Epithelial cell of prostate (primary cell): ENCODE measurements at regions not wholly inside any gene's neighbourhood (a gene's known extent, or its start where the extent isn't known, plus 50 kb on each side); places are given as distances from the start of the nearest gene placed in this dataset.
"Not testable (repeated sequence)": the region's sequence is repeated elsewhere in the genome, so short reads cannot be mapped to it uniquely, and the experiment has no call there.

ENCODE experiments used
- DNase-seq: peaks from one replicate; pipeline ENCODE4 v3.0.0-alpha.2; 2011; ENCODE audit warnings: low read depth, low spot score
- H3K27ac ChIP-seq: fragments of 450-650 bp; 2 replicates; pipeline ENCODE4 v1.5.1; 2017; ENCODE audit warnings: mild to moderate bottlenecking

DNA sequence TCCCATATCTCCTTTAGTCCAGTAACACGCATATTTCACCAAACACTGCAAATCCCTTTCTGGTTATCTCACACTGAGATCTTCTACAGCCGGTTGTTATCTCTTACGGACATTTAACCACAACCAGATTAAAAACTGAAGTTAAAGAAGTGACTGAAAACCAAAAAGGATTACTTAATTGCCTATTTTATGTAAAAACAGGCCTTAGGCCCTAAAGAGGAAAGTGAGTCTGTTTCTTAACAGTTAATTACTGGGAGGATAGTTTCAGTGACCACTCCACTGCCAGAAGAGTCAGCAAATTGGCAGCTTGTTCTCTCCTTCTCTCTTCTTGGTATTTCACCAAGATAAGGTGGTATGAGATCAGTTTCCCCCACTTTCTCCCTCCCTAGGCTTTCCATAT is 161.9 kb upstream of the MEOX2 start:
- DNase-seq, result no peak
- no peak overlapping the region for H3K27ac ChIP-seq

DNA sequence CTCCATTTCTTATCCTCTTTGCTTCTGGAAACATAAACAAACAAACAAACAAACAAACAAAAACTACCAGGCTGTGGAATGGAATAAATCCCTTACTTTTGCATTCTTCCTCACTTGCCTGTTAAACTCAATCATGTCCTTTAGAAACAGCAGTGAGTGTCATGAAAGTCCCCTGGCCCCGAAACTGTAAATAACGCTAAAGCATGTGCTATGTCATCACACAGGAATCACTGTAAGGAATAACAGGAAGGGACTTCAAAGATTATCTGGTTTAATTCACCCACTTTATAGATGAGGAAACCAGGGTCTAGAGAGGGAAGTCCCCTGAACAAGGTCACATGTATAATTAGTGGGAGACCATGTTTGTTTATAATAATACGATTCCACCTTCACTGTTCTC is 159.4 kb upstream of the MEOX2 start:
- DNase-seq, result no peak

DNA sequence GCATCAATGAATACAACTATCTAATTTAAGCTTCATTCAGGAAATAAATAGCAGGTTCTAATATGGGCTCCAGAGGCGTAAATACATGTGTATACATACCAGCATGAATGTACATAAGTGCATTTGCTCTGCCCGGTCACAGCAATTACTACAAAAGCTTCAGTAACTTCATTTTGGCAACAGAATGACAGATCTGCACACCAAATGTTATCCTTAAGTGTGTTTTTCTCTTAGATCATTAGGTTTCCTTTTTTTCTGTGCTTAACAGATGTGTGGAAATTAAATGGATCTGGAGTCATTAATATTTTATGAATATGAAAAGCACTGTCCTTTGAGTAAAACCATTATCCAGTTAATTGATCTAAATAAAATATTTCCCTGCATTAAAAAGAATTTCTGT is 159.0 kb upstream of the MEOX2 start:
- H3K27ac ChIP-seq, result no peak overlapping the region
- no peak for DNase-seq

More for the DNA sequence above, 159.4 kb upstream of the MEOX2 start:
- no peak overlapping the region for H3K27ac ChIP-seq

DNA sequence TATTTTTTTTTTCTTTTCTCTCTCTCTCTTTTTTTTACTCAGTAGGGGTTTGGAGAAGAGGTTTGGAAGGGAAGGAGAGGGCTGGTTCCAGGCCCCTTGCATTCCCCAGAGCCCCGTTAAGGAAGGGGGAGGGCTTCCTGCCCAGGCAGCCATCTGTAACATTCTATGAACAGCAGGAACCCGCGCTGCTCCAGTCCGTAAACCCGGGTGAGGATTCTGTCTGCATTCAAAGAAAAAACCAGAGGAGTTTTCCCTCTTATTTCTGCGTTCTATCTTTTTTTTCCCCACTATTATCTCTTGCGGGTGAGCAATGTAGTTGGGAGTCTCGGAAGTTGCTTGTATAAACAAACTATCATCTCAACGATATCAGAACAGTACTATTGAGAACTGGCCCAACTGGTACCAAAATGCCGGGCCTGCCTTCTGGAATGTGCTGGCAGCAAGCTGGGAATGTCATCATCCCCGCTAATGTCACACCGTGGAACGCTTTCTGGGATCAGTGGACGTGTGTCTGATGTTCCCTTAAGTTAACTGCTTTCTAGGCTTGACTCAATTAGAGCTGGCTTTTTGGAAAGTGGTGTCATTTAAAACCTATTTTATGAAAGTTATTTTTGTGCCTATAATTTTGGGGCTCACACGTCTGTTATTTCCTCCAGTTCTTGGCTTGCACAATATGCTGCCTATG is 153.1 kb upstream of the MEOX2 start:
- H3K27ac ChIP-seq, result no peak overlapping the region
- no peak for DNase-seq

DNA sequence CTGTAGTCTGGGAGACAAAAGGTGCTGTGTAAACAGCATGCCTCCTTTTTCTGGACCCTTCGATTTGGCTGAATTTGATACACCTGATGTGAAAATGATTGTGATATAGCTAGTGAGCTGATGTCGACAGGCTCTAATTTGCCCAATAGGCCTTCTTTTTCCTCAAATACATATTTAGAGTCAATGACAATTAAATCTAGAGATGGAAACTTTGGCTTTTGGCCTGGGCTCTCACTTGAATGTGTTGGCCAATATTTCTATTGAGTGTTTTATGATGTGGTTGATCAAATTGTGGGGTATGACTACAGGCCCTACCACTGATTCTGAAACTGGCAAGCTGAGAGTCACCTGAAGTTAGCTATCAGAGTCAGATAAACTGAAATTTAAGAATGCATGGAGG is 151.8 kb upstream of the MEOX2 start:
- H3K27ac ChIP-seq, result no peak overlapping the region
- no peak for DNase-seq

DNA sequence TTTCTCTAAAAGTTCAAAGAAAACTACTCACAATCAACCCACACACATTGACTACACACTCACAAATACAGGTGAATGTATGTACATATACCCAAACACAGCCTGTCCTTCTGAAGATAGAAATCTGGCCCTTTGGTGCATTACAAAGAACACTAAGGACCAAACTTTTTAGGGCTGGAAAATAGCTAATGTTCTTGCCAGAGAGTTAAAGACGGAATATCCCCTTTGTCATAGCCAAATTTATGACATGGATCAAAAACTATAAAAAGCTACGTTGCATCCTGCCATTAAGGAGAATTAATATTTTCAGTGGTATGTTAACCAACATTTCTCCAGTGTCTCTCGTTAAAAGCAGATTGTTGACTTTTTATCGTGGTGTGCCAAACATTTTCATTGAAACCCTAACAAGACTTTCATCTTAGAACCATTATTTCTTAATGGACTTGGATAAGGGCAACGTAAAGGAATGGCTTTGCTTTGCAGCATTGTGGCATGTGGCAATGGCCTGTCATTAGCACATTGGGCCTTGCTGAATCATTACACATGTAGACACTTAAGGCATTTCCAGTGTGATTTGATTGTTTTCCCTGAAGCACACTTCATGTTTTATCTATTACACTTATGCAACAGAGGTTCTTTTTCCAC is 150.9 kb upstream of the MEOX2 start:
- H3K27ac ChIP-seq, result no peak overlapping the region
- DNase-seq, result no peak

DNA sequence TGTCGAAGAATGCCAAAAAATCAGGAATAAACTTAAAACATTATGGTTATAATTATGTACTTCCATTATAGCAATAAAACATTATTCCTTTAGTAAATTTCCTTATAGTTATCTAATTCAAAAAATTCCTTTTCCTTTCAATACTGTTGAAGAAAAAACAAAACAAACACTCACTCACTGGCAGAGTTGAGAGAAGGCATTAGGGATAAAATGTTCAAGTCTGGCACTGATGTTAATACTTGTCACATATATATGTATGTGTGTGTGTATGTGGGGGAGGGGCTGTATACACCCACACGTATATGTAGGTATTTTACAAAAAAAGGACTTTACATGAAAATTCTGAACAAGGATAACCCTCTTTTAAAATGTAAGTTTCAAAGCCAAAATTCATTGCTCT is 150.2 kb upstream of the MEOX2 start:
- no peak overlapping the region for H3K27ac ChIP-seq
- no peak for DNase-seq

DNA sequence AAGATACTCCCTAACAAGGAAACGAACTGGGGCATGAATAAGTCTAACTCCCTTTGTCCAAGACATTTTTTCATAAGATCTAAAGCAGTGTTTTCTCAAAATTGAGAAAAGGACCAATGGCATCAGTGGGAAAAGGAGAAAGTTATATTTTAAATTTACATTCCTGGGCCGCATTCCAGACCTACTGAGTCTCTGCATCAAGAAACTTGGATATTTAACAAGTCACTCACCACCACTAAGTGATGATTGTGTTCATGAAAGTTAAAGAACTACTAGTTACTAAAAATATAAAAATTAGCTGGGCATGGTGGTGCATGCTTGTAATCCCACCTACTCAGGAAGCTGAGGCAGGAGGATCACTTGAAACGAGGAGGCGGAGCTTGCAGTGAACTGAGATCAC is 149.6 kb upstream of the MEOX2 start:
- DNase-seq, result no peak
- no peak overlapping the region for H3K27ac ChIP-seq

DNA sequence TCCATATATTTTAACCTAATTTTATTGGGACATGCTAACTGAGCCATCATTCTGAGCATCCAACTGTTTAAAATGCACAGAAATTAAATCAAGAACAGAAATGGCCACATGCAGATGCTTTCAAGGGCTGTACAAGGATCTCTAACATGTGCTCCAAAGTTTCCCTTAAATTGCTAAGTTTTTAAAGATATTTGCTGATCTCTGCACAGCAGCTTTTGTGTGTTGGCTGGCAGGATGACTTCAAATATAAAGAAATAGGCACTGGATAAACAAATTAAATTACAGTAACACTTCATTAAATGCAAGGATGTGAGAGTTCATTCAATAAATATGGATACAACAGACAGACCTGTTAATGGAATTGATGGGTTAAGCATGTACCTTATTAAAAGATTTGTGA is 148.0 kb upstream of the MEOX2 start:
- no peak overlapping the region for H3K27ac ChIP-seq
- no peak for DNase-seq

DNA sequence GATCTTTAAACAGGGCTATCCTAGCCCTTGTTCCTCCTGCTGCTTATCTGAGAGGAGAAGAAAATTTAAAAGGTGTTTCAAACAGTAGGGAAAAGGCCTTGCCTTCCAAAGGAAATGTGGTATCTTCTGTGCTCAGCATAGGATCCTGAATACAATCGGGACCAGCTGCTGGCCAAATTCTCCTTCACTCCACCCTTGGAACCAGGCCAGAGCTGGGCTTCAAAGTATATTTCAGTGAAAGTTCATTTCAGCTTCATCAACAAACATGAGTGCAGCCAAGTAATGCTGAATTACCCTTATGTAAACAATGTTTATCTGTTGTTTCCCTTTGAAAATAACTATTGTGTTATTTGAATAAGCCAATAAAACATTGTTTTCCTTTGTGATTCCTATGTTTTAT is 146.5 kb upstream of the MEOX2 start:
- no peak for DNase-seq
- H3K27ac ChIP-seq, result no peak overlapping the region

DNA sequence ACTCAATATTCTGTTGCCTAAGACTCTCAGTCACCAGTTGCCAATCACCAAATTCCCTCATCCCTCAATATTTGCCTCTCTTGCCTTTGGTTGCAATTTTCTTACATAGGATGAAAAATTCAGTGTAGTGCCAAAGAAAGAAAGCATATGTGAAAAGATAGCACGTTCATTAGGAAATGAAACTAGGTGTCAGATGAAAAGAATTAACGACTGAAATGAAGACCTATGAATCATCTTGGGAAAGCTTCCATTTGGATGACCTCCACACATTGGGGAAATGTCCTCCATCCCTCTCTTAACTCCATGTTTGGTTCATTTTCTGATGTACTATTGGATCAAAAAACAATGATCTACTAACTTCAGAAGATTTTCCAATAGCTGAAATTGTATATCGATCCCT is 145.1 kb upstream of the MEOX2 start:
- H3K27ac ChIP-seq, result no peak overlapping the region
- no peak for DNase-seq

DNA sequence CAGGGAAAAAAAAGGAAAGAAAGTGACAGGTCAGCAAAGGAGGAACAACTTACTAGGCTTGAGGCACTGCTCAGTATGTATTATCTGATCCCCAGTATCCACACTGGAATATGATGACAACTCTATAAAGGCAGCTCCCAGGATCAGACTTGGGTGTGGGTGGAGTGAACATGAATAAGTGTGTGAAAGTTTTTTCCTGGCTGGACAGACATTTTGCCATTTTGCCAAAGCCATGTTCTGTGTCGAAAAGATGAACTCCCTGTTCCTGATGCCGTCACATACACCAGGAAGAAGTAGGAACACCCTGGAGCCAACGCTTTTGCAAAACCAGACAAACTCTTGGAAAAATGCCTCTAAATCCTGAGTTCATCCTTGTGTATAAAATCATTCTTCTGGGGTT is 143.2 kb upstream of the MEOX2 start:
- no peak for DNase-seq
- no peak overlapping the region for H3K27ac ChIP-seq

DNA sequence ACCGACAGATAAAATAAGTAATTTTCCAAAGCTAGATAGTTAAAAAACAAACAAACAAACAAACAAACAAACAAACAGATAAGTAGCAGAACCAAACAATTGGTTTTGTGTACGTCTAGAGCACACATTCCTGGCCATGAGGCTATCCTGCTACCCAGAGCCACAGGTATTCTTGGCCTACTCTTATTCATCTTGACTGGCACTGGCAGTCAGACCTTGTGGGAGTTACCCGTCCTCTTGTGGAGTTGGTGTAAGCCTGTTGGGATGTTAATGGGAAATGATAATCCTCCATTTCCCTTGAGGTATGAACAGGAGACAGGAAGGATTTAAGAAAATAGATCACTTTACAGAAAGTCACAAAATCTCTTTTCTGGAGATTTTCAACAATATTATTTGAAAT is 142.4 kb upstream of the MEOX2 start:
- DNase-seq, result no peak
- H3K27ac ChIP-seq, result no peak overlapping the region

DNA sequence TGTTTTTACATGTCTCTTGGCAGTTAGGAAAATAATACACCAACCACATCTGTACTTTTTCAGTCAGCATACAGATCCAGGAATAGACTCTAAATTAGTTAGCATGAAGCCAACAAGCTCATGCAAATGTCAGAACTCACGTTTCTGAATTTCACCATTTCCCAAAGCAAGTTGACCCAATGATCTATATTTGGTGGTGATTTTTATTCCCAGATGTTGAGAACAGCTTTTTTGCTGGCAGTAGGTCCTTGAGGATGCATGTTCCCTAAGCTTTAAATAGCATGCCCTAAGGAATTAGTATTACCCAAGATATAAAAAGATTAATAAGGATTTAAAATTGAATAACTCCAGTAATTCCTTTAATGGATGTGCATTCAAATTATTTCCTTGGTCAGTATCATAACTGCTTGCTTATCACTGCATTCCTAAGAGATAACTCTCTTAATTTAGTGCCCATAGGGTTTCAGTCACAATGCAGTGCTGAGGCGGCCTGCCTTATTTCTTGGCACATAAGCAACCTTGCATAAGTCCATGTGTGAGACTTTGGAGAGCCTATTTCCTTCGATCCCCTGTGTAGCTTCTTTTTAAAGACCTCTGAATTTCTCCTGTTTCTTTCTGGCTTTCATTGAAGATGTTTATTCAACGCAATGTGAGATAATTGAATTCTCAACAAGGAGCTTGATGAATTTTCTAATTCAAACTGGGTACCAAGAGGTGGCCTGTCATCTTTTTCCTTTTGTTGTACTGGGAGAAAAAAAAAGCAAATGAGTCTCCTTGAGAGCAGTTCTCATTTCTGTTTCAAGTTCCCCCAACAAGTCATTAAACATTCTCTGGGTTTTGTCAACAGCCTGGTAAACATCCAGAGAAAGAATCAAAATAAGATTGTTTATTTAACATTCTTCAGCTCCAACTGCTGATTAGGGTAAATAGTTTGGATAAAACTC is 135.3 kb upstream of the MEOX2 start:
- DNase-seq, result no peak
- H3K27ac ChIP-seq, result no peak overlapping the region

DNA sequence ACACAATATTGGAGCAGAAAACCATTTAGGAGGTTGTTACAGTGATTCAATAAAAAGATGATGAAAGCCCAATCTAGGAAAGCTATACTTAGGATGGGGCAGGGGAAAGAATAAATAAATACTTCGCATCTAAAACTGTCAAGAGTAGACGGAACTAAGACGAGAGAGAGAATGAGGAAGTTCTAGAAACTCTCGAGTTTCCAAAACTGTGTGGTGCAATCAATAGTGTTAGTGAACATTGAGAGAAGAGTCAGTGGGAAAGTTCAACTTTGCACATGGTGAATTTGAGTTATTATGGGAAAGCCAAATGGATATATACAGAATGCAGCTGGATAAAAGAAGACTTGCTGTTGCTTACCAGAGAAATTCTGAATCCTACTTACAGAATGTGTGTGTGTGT is 133.8 kb upstream of the MEOX2 start:
- no peak for DNase-seq

DNA sequence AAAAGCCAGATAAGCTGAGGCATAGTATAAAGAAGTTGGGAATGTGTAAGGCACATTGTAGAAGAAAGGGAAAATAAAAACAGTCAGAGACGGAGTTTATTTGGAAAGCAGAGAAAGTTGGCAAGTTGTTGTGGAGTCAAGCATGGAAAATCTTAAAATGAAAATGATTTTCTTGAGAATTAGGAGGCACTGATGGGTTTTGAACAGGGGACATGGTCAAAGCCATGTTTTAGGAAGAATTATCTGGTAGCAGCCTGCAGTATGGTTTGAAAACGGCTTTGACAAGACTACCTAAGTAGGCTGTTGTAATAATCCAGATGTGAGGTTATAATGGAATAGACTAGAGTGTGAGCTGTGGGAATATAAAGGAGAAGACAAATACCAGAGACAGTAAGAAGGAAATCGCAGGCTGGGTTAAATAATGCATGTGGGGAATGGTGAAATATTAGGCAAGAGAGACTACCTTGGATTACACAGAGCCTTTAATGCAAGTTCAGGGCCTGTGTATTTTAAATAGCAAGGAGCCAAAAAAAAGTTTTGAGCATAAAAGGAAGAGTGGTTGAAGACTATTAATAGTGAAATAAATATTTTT is 130.4 kb upstream of the MEOX2 start:
- H3K27ac ChIP-seq, result no peak overlapping the region
- no peak for DNase-seq

More for the DNA sequence above, 133.8 kb upstream of the MEOX2 start:
- H3K27ac ChIP-seq, result no peak overlapping the region

DNA sequence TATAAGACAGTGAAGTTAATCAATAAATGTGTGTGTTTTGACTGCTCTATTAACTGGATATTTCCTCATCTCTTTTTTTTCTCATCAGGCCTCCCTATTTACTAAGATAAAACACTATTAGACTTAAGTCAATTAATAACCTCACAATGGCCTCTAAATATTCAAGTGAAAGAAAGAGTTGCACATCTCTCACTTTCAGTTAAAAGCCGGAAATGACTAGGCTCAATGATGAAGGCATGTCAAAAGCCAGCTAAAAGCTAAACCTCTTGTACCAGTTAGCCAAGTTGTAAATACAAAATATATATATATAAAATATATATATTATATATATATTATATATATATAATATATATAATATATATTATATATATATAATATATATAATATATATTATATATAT is 127.0 kb upstream of the MEOX2 start:
- no peak overlapping the region for H3K27ac ChIP-seq
- no peak for DNase-seq

DNA sequence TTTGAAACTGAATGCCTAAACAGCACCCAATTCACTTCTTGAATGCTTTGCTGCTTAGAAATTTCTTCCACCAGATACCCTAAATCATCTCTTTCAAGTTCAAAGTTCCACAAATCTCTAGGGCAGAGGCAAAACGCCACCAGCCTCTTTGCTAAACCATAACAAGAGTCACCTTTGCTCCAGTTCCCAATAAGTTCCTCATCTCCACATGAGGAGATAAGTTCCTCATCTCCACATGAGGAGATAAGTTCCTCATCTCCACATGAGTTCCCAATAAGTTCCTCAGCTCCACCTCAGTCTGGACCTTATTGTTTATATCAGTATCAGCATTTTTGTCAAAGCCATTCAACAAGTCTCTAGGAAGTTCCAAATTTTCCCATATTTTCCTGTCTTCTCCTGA is 123.9 kb upstream of the MEOX2 start:
- DNase-seq, result not testable (repeated sequence)

DNA sequence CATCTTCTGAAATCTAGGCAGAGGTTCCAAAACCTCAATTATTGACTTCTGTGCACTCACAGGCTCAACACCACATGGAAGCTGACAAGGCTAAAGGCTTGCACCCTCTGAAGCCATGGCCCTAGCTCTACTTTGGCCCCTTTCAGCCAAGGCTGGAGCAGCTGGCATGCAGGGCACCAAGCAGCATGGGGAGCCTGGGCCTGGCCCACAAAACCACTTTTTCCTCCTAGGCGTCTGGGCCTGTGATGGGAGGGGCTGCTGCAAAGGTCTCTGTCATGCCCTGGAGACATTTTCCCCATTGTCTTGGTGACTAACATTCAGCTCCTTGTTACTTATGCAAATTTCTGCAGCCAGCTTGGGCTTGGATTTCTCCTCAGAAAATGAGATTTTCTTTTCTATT is 123.5 kb upstream of the MEOX2 start:
- H3K27ac ChIP-seq, DNase-seq: not testable (repeated sequence)

More for the DNA sequence above, 123.9 kb upstream of the MEOX2 start:
- not testable (repeated sequence) for H3K27ac ChIP-seq

DNA sequence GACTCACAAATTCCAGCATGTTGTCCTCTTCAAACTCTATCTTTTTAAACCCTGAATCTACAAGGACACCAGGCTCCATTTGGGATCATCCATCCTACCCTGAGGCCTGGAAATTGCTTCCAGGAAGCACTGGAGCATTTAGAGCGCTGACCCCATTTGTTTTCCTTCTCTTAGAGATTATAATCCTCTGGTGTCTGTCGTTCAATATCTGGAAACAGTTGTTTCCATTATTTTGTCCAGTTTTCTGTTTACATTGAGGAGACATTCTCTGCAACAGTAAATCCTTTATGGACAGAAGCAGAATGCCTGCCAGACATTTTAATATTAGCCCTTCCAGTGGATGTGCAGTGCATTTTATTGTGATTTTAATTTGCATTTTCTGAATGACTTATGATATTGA is 119.4 kb upstream of the MEOX2 start:
- no peak for DNase-seq
- H3K27ac ChIP-seq, result no peak overlapping the region

DNA sequence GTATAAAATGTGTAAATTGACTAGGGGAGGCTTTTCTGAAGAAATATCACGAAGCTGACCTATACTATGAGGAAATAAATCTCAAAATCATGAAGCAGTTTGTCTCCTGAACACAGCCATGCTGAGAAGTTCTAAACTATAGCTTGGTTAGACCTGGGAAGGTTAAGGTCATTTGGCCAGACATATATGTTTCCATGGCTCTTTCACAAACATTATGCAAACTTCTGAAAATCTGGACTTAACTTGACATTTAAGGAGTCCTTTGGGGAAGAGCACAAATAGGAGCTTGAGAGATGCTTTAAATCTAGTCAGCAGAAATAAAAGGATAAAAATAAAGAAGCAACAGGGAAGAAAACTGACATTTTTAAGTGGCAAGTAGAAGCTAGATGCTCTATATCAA is 115.9 kb upstream of the MEOX2 start:
- no peak overlapping the region for H3K27ac ChIP-seq
- DNase-seq, result no peak
